Fibroblast of lung (primary cell): ENCODE measurements at regions not wholly inside any gene's neighbourhood (a gene's known extent, or its start where the extent isn't known, plus 50 kb on each side); places are given as distances from the start of the nearest gene placed in this dataset.
A peak's percentile ranks its signal among the peaks of the same experiment; 100 is the strongest.

Experiments
- DNase-seq, 2 donors: peaks; one replicate each; pipeline versions ENCODE4 v3.0.0 to v3.0.0-alpha.2; 2010; ENCODE audit warnings: low read depth in 2 of 2
- H2AFZ ChIP-seq: 2 replicates; pipeline ENCODE4 v1.5.1; 2012; ENCODE audit warnings: low read length, control low read depth, inconsistent platforms
- H3K27ac ChIP-seq: 2 replicates; pipeline ENCODE4 v1.5.1; 2011; ENCODE audit warnings: low read length, control low read depth; ENCODE audit not compliant: insufficient read depth
- H3K27me3 ChIP-seq: 2 replicates; pipeline ENCODE4 v1.5.1; 2011; ENCODE audit warnings: mild to moderate bottlenecking, low read length; ENCODE audit not compliant: control insufficient read depth, insufficient read depth
- H3K36me3 ChIP-seq: 2 replicates; pipeline ENCODE4 v1.5.1; 2011; ENCODE audit warnings: low read length; ENCODE audit not compliant: control insufficient read depth, insufficient read depth
- H3K4me1 ChIP-seq: 2 replicates; pipeline ENCODE4 v1.5.1; 2011; ENCODE audit warnings: low read length; ENCODE audit not compliant: control insufficient read depth, insufficient read depth; ENCODE audit errors: extremely low read depth
- H3K4me2 ChIP-seq: 2 replicates; pipeline ENCODE4 v1.5.1; 2011; ENCODE audit warnings: low read length, control low read depth; ENCODE audit not compliant: insufficient read depth; ENCODE audit errors: extremely low read depth
- H3K4me3 ChIP-seq, 4 experiments: fragments of 200-600 bp in 1 of 4; sonication (generic) in 1 of 4; replicated peaks in 1 of 4; 2 replicates each; pipeline ENCODE4 v1.5.1; 2011 to 2016; ENCODE audit warnings: low read length in 4 of 4, low read depth in 3 of 4, mild to moderate bottlenecking in 3 of 4, control low read depth in 2 of 4, inconsistent platforms in 1 of 4, mixed read lengths in 1 of 4; ENCODE audit not compliant: insufficient read depth in 1 of 4; ENCODE audit errors: control extremely low read depth in 1 of 4
- H3K79me2 ChIP-seq: 2 replicates; pipeline ENCODE4 v1.5.1; 2012; ENCODE audit warnings: mild to moderate bottlenecking, low read length, inconsistent platforms; ENCODE audit not compliant: control insufficient read depth, insufficient read depth
- H3K9ac ChIP-seq: 2 replicates; pipeline ENCODE4 v1.5.1; 2011; ENCODE audit warnings: mild to moderate bottlenecking, low read length, control low read depth; ENCODE audit not compliant: insufficient read depth
- H3K9me3 ChIP-seq: 2 replicates; pipeline ENCODE4 v1.5.1; 2012; ENCODE audit warnings: low read depth, low read length; ENCODE audit not compliant: control insufficient read depth, insufficient read depth
- H4K20me1 ChIP-seq: 2 replicates; pipeline ENCODE4 v1.5.1; 2011; ENCODE audit warnings: low read length; ENCODE audit not compliant: control insufficient read depth, insufficient read depth; ENCODE audit errors: extremely low read depth
- EZH2 ChIP-seq: IDR thresholded peaks from 2 replicates; pipeline ENCODE4 v1.5.1; 2012; ENCODE audit warnings: low read length, control low read depth, mild to moderate bottlenecking; ENCODE audit errors: missing control alignments
- TF ChIP-seq, protein P1 (sequence below), 2 donors: IDR thresholded peaks in 1 of 2; conservative IDR thresholded peaks in 1 of 2; 1 replicate in 1 of 2; 2 replicates in 1 of 2; pipeline ENCODE4 v1.5.1; 2011 to 2012; ENCODE audit warnings: low read length in 2 of 2, control low read depth in 1 of 2, inconsistent platforms in 1 of 2, low read depth in 1 of 2, mild to moderate bottlenecking in 1 of 2

DNA sequence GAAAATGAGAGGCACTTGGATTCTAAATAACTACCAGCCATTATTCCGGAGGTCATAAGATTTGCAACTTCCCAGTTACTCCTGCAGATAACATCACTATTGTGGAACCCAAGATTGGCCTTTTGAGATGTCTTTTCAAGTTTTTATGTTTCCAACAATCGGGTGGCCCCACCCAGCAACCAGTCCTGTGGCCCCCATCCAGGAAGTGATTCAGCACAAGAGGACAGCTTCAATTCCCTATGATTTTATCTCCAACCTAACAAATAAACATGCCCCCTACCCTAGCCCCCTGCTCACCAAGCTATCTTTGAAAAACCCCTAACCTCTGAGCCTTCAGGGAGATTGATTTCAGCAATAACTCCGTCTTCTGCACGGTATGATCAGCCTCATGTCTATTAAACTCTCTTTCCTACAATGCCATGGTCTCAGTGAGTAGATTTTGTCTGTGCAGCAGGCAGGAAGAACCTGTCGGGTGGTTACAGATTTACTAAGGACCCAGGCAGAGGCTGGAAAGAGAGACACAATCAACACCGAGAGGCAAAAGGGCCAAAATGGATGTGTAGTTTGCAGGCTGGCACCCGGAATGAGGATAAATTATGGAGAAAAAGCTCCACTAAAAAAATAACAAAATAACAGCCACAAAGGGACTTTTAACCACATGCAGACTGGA lies 83.9 kb upstream of the UNC5B start:
- no peak overlapping the region for H3K4me2 ChIP-seq
- H3K9me3 ChIP-seq, result no peaks in the 10 kb centered on the region
- DNase-seq, result peak in 1 of 2 donors; percentile 5
- H3K27me3 ChIP-seq, result peaks cover 7% of the 10 kb centered on the region
- H3K9ac ChIP-seq, result no peak overlapping the region
- H3K36me3 ChIP-seq, result no peaks in the 10 kb centered on the region
- H3K4me1 ChIP-seq, result no peaks in the 10 kb centered on the region
- no peak for TF ChIP-seq EZH2
- TF ChIP-seq, protein P1, sequence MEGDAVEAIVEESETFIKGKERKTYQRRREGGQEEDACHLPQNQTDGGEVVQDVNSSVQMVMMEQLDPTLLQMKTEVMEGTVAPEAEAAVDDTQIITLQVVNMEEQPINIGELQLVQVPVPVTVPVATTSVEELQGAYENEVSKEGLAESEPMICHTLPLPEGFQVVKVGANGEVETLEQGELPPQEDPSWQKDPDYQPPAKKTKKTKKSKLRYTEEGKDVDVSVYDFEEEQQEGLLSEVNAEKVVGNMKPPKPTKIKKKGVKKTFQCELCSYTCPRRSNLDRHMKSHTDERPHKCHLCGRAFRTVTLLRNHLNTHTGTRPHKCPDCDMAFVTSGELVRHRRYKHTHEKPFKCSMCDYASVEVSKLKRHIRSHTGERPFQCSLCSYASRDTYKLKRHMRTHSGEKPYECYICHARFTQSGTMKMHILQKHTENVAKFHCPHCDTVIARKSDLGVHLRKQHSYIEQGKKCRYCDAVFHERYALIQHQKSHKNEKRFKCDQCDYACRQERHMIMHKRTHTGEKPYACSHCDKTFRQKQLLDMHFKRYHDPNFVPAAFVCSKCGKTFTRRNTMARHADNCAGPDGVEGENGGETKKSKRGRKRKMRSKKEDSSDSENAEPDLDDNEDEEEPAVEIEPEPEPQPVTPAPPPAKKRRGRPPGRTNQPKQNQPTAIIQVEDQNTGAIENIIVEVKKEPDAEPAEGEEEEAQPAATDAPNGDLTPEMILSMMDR (conservative IDR thresholded peaks at IDR 0.05 in 1 of 2, IDR thresholded peaks at IDR 0.05 in 1 of 2; ENCODE audit: low read depth in 1 of 2, low read length in 2 of 2), result no peak
- no peak overlapping the region for H3K4me3 ChIP-seq
- H3K27ac ChIP-seq, result no peak overlapping the region
- no peak overlapping the region for H2AFZ ChIP-seq
- H4K20me1 ChIP-seq, result no peaks in the 10 kb centered on the region
- H3K79me2 ChIP-seq, result no peaks in the 10 kb centered on the region

DNA sequence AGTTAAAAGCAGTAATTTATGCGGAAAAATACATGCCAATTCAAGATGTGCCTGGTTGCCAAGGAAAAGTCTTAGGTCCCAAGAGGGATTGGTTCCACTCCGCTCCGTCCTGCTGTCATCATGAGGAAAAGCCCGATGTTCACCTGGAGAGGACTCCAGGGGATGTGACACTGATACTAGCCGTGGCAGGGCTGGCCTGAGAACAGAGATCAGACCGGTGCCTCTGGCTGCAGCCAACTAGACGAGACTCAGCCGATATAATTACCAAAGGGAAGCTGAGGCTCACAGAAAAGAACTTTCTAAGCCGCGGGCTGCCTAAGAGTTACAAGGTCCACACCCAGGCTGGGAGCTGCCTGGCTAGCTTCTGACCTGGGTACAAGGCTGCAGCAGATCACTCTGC lies 81.3 kb upstream of the UNC5B start:
- H3K36me3 ChIP-seq, result no peaks in the 10 kb centered on the region
- no peaks in the 10 kb centered on the region for H4K20me1 ChIP-seq
- no peak for DNase-seq
- H3K9me3 ChIP-seq, result no peaks in the 10 kb centered on the region
- H2AFZ ChIP-seq, result no peak overlapping the region
- H3K9ac ChIP-seq, result no peak overlapping the region
- no peak overlapping the region for H3K27ac ChIP-seq
- no peaks in the 10 kb centered on the region for H3K4me1 ChIP-seq
- no peaks in the 10 kb centered on the region for H3K79me2 ChIP-seq
- no peak overlapping the region for H3K4me2 ChIP-seq
- no peak overlapping the region for H3K4me3 ChIP-seq
- H3K27me3 ChIP-seq, result peaks cover 7% of the 10 kb centered on the region
- no peak for TF ChIP-seq EZH2

DNA sequence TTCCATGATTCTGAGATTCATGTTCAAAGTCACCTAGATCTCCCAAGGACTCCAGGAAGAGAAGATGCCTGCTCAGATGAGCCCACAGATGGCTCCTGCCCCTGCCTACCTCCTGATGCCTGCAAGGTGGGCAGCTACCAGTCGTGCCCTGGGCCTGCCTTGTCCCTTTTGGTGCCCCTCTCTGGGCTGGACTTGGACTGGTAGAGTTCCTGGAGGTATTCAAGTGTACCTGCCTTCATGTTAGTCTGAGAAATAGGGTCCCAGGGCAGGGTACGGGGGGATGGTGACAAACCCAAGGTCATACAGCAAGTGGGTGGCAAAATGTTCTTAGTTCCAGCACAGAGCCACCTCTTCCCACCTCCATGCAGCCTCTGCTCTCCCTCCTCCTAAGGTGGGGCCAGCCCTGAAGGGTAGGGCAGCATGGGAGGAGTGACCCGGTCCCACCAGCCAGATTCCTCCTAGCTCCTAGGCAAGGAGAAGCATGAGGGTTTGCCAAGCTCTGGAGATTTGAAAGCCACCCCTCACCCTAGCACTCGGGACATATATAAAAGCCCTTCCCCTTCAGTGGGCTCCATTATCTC lies 80.8 kb upstream of the UNC5B start:
- H4K20me1 ChIP-seq, result no peaks in the 10 kb centered on the region
- H3K27me3 ChIP-seq, result peaks cover 7% of the 10 kb centered on the region
- H3K79me2 ChIP-seq, result no peaks in the 10 kb centered on the region
- H3K9ac ChIP-seq, result no peak overlapping the region
- H3K9me3 ChIP-seq, result no peaks in the 10 kb centered on the region
- H3K27ac ChIP-seq, result no peak overlapping the region
- H3K4me3 ChIP-seq, result no peak overlapping the region
- no peak for DNase-seq
- TF ChIP-seq EZH2, result no peak
- no peak overlapping the region for H3K4me2 ChIP-seq
- no peaks in the 10 kb centered on the region for H3K36me3 ChIP-seq
- H3K4me1 ChIP-seq, result no peaks in the 10 kb centered on the region
- H2AFZ ChIP-seq, result no peak overlapping the region

DNA sequence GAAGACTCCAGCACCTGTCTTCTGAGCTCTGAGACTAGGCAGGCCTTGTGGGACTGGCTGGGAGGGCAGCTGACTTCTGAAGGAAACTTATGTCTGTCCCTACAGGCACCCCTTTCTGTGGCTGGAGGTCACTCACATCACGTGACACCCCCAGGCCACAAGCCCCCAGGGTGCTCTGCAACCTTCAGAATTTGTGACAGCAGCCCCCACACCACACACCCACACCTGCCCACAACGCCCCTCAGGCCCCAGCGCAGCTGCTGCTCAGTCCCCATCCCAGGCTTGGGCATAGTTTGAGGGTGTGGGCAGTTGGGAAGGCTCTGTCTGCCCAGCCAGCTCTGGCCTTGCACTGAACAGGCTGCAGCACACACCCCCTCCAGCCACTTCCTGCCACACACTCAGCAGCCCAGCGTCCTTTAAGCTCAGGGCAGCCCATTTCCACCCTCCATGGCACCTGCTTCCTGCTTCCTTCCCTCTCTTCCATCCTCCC lies 80.0 kb upstream of the UNC5B start:
- no peaks in the 10 kb centered on the region for H3K9me3 ChIP-seq
- H3K4me2 ChIP-seq, result no peak overlapping the region
- H3K4me1 ChIP-seq, result no peaks in the 10 kb centered on the region
- DNase-seq, result no peak
- no peak overlapping the region for H2AFZ ChIP-seq
- H3K4me3 ChIP-seq, result no peak overlapping the region
- no peaks in the 10 kb centered on the region for H4K20me1 ChIP-seq
- peaks cover 5% of the 10 kb centered on the region for H3K27me3 ChIP-seq
- H3K79me2 ChIP-seq, result no peaks in the 10 kb centered on the region
- H3K9ac ChIP-seq, result no peak overlapping the region
- no peak for TF ChIP-seq EZH2
- TF ChIP-seq, protein P1 (conservative IDR thresholded peaks at IDR 0.05 in 1 of 2, IDR thresholded peaks at IDR 0.05 in 1 of 2; ENCODE audit: low read depth in 1 of 2, low read length in 2 of 2), result no peak
- no peak overlapping the region for H3K27ac ChIP-seq
- no peaks in the 10 kb centered on the region for H3K36me3 ChIP-seq
